ENCODE measurements at regions not wholly inside any gene's neighbourhood (a gene's known extent, or its start where the extent isn't known, plus 50 kb on each side); places are given as distances from the start of the nearest gene placed in this dataset.

DNA sequence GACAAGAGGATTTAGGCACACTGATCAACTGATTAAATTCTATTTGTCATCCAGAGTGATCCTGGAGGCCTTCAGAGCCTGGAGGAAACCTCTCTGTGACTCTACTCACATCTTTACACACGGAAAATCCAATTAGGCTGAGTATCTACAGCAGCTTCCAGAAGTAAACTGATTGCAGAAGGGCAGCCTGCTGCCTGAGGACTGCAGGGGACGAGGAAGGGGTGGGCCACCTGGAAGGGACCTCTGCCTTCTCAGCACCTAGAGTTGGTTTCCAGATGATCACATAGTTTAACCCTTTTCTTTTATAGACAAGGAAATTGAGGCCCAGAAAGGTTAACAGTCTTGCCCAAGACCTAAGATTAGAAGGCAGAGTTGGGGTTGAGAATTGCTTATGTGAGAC, 206.1 kb downstream of the DAD1 start:
- no peak overlapping the region for H3K4me3 ChIP-seq (ENCODE audit: extremely low read depth in 1 of 4, insufficient read depth in 2 of 4, low read depth in 3 of 4, low read length in 4 of 4)
- FAIRE-seq (no peak), DNase-seq (ENCODE audit: low read depth in 1 of 2, low spot score in 2 of 2) (no peak)
- H2AFZ ChIP-seq (ENCODE audit: low read length), result no peak overlapping the region
- no peaks in the 10 kb centered on the region for H3K23me2 ChIP-seq (ENCODE audit: low read depth, low read length)
- H3K14ac ChIP-seq (ENCODE audit: insufficient read length), result no peak overlapping the region
- no peak overlapping the region for H3K4me2 ChIP-seq (ENCODE audit: insufficient read depth in 1 of 2, low read depth in 2 of 2, low read length in 2 of 2)
- no peak overlapping the region for H3K27ac ChIP-seq (ENCODE audit: low read depth, low read length)
- H3K18ac ChIP-seq (ENCODE audit: extremely low read depth, low read length), result no peak overlapping the region
- H3K9ac ChIP-seq (replicated peaks in 1 of 4; ENCODE audit: extremely low read depth in 1 of 4, low read depth in 3 of 4, low read length in 3 of 4), result no peak overlapping the region
- H3K4ac ChIP-seq (replicated peaks; ENCODE audit: insufficient read length, low read depth, low read length), result no peak overlapping the region
- H3K56ac ChIP-seq (replicated peaks; ENCODE audit: insufficient read length, low read depth, low read length), result no peak overlapping the region
- no peaks in the 10 kb centered on the region for H3K36me3 ChIP-seq (ENCODE audit: control insufficient read depth in 2 of 4, insufficient read depth in 4 of 4, low read length in 3 of 4)
- H3K79me1 ChIP-seq (ENCODE audit: low read depth, low read length), result no peaks in the 10 kb centered on the region
- WGBS, 2 experiments (ENCODE audit: extremely low coverage in 1 of 2, insufficient coverage in 1 of 2, insufficient read length in 1 of 2, insufficient replicate concordance in 2 of 2, low coverage in 1 of 2, low lambda C conversion rate in 2 of 2, missing lambda C conversion rate in 1 of 2), result 94% methylated on average over 2 of the region's 2 CpGs; no CpG with 5 or more reads in 1 of the 2 experiments
- no peaks in the 10 kb centered on the region for H4K20me1 ChIP-seq (replicated peaks in 1 of 2; ENCODE audit: control insufficient read depth in 1 of 2, insufficient read depth in 2 of 2, low read length in 2 of 2)
- H3K79me2 ChIP-seq (ENCODE audit: control insufficient read depth in 1 of 2, insufficient read depth in 2 of 2, low read length in 2 of 2), result no peaks in the 10 kb centered on the region
- H2AK5ac ChIP-seq (ENCODE audit: low read depth, low read length), result no peak overlapping the region
- H3K4me1 ChIP-seq (replicated peaks in 1 of 4; ENCODE audit: control insufficient read depth in 3 of 4, insufficient read depth in 4 of 4, low read length in 3 of 4), result no peaks in the 10 kb centered on the region
- no peaks in the 10 kb centered on the region for H3K9me3 ChIP-seq (ENCODE audit: insufficient read depth in 2 of 2, low read depth in 1 of 2, low read length in 1 of 2)
- H4K91ac ChIP-seq (replicated peaks; ENCODE audit: insufficient read length, low read length), result no peak overlapping the region
- H2BK5ac ChIP-seq (ENCODE audit: low read depth, low read length), result no peak overlapping the region
- POLR2A ChIA-PET (ENCODE audit: partially characterized antibody), result no interaction called here
- no peak overlapping the region for H2BK12ac ChIP-seq (ENCODE audit: low read depth, low read length)
- H2BK120ac ChIP-seq (replicated peaks; ENCODE audit: low read depth, low read length), result no peak overlapping the region
- no peak overlapping the region for H3K23ac ChIP-seq (ENCODE audit: insufficient read length)
- H2BK20ac ChIP-seq (ENCODE audit: low read length), result no peak overlapping the region
- H2BK15ac ChIP-seq (ENCODE audit: low read length), result no peak overlapping the region
- H4K8ac ChIP-seq (ENCODE audit: extremely low read depth, insufficient read depth, low read length), result no peak overlapping the region
- no peaks in the 10 kb centered on the region for H3K27me3 ChIP-seq (replicated peaks in 1 of 4; ENCODE audit: control insufficient read depth in 3 of 4, extremely low read depth in 1 of 4, insufficient read depth in 3 of 4, low read length in 3 of 4)
- CTCF ChIA-PET (ENCODE audit: partially characterized antibody), result interaction anchor here (1.5 to 3.4 kb wide), 2 partner anchors 64 to 182 kb away, joined by 4 to 26 read pairs; no protein-coding TSS in a partner anchor
- H4K5ac ChIP-seq (ENCODE audit: insufficient read length, low read depth, low read length), result no peak overlapping the region
- TF ChIP-seq RBBP5 (IDR thresholded peaks at IDR 0.05; ENCODE audit: borderline replicate concordance, low read depth, low read length) (no peak), EZH2 (IDR thresholded peaks at IDR 0.05; ENCODE audit: low read depth, low read length, severe bottlenecking) (no peak), SIX5 (IDR thresholded peaks at IDR 0.05; ENCODE audit: low read depth, low read length) (no peak), ASH2L (IDR thresholded peaks at IDR 0.05; ENCODE audit: low read length) (no peak), TAF1 (IDR thresholded peaks at IDR 0.05; ENCODE audit: low read depth, low read length) (no peak), POLR2A (IDR thresholded peaks at IDR 0.05; ENCODE audit: control extremely low read depth in 1 of 2, low read depth in 2 of 2, low read length in 2 of 2) (no peak), NANOG (IDR thresholded peaks at IDR 0.05; ENCODE audit: insufficient read depth, low read depth, low read length, poor library complexity, severe bottlenecking) (no peak)
